GM12878 (cell line): ENCODE measurements at regions not wholly inside any gene's neighbourhood (a gene's known extent, or its start where the extent isn't known, plus 50 kb on each side); places are given as distances from the start of the nearest gene placed in this dataset.

Experiments used
- SREBF2 ChIP-seq: IDR thresholded peaks from 2 replicates; pipeline ENCODE4 v1.6.1; 2012; ENCODE audit warnings: mild to moderate bottlenecking, low read length
- TF ChIP-seq, protein P1 (sequence below): fragments of 450-650 bp; formaldehyde crosslinking; IDR thresholded peaks from 2 replicates; pipeline ENCODE4 v1.4.0; 2020; ENCODE audit warnings: mild to moderate bottlenecking, moderate library complexity
- TF ChIP-seq, protein P2 (sequence below): fragments of 450-650 bp; IDR thresholded peaks from 2 replicates; pipeline ENCODE4 v1.6.1; 2017; ENCODE audit warnings: low read depth, mild to moderate bottlenecking, moderate library complexity
- TF ChIP-seq, protein P3 (sequence below): fragments of 450-650 bp; IDR thresholded peaks from 2 replicates; pipeline ENCODE4 v1.6.1; 2018; ENCODE audit warnings: mild to moderate bottlenecking, low read depth, moderate library complexity; ENCODE audit not compliant: partially characterized antibody

DNA sequence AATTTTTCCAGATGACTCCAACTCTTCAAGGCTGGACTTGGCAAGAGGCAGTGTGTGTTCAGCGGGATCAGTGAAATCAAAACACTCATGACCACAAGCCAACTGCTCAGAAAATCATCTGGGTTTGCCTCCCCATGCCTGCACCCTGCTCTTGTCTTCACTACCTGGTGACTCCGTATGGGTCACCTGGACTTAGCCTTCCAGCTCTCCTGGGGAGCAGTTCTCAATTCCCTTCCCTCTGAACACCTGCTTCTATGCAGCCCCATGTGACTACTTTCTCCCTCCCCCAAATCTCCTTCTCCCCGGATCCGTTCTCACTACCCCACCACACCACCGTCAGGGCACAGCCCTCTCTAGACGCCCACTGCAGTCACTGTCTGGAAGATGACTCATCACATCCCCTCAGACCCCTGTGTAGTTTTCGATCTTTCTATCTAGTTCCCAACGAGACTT, 130.2 kb upstream of the ID2 start (continued):
- TF ChIP-seq, protein P1, sequence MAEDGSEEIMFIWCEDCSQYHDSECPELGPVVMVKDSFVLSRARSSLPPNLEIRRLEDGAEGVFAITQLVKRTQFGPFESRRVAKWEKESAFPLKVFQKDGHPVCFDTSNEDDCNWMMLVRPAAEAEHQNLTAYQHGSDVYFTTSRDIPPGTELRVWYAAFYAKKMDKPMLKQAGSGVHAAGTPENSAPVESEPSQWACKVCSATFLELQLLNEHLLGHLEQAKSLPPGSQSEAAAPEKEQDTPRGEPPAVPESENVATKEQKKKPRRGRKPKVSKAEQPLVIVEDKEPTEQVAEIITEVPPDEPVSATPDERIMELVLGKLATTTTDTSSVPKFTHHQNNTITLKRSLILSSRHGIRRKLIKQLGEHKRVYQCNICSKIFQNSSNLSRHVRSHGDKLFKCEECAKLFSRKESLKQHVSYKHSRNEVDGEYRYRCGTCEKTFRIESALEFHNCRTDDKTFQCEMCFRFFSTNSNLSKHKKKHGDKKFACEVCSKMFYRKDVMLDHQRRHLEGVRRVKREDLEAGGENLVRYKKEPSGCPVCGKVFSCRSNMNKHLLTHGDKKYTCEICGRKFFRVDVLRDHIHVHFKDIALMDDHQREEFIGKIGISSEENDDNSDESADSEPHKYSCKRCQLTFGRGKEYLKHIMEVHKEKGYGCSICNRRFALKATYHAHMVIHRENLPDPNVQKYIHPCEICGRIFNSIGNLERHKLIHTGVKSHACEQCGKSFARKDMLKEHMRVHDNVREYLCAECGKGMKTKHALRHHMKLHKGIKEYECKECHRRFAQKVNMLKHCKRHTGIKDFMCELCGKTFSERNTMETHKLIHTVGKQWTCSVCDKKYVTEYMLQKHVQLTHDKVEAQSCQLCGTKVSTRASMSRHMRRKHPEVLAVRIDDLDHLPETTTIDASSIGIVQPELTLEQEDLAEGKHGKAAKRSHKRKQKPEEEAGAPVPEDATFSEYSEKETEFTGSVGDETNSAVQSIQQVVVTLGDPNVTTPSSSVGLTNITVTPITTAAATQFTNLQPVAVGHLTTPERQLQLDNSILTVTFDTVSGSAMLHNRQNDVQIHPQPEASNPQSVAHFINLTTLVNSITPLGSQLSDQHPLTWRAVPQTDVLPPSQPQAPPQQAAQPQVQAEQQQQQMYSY: no peak
- TF ChIP-seq, protein P2, sequence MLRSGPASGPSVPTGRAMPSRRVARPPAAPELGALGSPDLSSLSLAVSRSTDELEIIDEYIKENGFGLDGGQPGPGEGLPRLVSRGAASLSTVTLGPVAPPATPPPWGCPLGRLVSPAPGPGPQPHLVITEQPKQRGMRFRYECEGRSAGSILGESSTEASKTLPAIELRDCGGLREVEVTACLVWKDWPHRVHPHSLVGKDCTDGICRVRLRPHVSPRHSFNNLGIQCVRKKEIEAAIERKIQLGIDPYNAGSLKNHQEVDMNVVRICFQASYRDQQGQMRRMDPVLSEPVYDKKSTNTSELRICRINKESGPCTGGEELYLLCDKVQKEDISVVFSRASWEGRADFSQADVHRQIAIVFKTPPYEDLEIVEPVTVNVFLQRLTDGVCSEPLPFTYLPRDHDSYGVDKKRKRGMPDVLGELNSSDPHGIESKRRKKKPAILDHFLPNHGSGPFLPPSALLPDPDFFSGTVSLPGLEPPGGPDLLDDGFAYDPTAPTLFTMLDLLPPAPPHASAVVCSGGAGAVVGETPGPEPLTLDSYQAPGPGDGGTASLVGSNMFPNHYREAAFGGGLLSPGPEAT: peak; percentile 63
- no peak for TF ChIP-seq SREBF2
- TF ChIP-seq, protein P3, sequence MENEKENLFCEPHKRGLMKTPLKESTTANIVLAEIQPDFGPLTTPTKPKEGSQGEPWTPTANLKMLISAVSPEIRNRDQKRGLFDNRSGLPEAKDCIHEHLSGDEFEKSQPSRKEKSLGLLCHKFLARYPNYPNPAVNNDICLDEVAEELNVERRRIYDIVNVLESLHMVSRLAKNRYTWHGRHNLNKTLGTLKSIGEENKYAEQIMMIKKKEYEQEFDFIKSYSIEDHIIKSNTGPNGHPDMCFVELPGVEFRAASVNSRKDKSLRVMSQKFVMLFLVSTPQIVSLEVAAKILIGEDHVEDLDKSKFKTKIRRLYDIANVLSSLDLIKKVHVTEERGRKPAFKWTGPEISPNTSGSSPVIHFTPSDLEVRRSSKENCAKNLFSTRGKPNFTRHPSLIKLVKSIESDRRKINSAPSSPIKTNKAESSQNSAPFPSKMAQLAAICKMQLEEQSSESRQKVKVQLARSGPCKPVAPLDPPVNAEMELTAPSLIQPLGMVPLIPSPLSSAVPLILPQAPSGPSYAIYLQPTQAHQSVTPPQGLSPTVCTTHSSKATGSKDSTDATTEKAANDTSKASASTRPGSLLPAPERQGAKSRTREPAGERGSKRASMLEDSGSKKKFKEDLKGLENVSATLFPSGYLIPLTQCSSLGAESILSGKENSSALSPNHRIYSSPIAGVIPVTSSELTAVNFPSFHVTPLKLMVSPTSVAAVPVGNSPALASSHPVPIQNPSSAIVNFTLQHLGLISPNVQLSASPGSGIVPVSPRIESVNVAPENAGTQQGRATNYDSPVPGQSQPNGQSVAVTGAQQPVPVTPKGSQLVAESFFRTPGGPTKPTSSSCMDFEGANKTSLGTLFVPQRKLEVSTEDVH: no peak
